ENCODE measurements at regions not wholly inside any gene's neighbourhood (a gene's known extent, or its start where the extent isn't known, plus 50 kb on each side); places are given as distances from the start of the nearest gene placed in this dataset.

DNA sequence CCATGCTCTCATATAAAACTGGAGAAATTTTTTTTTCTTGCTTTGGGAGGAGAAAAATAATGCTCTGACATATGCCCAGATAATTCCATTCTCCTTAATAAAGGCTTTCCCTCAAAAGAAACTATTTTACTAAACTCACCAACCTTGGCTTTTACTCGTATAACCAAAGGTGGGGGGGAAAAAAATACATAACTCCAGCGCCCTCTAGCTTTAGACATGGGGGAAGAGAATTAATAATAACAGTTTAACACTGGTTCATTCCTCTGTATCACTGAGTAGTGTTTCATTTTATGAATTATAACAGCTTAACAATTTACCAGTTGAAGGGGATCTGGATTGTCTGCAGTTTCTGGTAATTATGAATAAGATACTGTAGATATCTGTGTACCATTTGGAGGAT is 1226.1 kb downstream of the GRIK2 start:
- DNase-seq (ENCODE audit: low read depth), result no peak

DNA sequence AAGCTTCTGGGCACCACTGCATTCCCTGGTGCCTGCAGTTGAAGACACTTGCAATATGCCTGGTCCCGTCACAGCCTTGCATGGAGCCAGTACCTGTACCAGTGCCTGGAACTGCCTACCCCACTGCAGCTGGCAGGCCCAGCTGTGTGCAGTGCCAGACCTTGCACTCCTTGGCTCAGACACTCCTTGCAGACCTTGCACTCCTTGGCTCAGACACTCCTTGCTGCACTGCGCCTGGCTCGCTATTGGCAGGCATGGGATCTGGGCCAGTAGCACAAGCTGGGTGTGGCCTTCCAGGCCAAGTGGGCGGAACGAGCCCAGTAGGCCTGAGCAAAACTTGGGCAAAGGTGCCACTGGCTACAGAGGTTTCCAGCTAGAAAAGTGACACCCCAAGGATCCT is 1189.1 kb downstream of the GRIK2 start:
- no peak for DNase-seq (ENCODE audit: low read depth)

GRCh38 chr6:102581378-102582124 is 1188.0 kb downstream of the GRIK2 start:
- no peak for DNase-seq (ENCODE audit: low read depth)

DNA sequence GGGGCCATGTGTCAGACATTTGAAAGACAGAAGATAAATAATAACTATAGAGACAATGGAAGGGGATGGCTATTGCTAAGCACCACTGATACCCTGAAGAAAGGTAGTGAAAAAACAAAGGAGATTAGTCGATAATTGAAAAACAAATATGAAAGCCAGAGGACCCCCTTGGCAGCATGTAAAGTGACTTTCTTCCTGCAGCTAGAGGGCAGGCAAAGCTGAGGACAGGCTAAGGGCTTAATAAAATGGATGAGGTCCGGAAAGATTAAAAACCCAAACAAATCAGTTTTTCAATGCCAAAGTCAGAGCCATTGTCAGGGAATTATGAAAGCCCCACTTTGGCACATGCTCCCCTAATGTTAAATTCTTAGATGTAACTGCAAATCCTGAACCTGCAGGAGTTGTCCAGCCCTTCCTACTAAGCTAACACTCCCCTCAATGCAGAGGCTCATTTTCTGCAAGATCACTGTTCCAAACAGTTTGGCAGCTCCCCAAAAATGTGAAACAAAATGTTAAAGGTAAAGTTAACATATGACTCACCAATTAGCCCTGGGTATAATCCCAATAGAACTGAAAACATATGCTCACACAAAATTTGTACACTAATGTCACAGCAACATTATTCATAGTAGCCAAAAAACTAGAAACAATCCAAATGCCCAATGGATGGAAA is 1177.9 kb downstream of the GRIK2 start:
- DNase-seq (ENCODE audit: low read depth), result no peak

DNA sequence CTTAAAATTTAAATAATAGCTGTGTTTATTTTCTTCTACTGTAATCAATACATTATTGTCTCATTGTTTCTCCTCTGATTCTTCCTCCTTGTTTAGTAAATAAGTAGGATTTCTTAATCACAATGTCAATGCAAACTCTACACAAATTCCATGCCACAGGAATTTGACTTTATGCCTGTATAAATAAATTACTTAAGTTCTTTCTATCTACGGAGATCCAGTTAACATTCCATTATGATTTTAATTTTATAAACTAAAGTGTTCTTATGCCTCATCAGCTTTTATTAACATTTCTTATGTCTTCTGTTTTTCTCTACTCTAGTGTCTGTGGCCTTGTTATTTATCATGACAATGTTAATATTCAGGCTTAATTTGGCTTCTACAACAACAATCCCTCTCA is 1169.2 kb downstream of the GRIK2 start:
- DNase-seq (ENCODE audit: low read depth), result no peak

- no peak for DNase-seq (ENCODE audit: low read depth)
Measured at GRCh38 chr6:102553214-102553613, 1159.7 kb downstream of the GRIK2 start.

GRCh38 chr6:102549221-102549874 is 1155.8 kb downstream of the GRIK2 start:
- DNase-seq (ENCODE audit: low read depth), result no peak

GRCh38 chr6:102525336-102525735 is 1131.8 kb downstream of the GRIK2 start:
- no peak for DNase-seq (ENCODE audit: low read depth)

DNA sequence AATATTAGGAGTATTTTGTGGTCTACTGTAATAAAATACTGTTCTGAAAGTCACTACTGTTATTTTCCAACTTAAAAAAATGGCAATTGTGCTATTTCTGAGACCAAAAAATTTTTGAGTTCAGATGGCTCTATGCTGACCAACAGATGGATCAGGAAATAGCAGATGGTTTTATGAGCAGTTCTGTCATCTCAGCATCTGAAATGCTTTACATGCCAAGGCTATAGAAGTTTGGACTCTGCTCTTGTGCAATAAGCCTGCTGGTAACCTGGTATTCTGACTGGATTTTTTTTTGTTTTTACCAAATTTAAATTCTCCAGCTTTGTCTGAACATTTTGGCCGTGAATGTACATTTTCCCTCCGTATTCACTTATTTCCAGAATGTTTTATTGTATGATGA is 1127.5 kb downstream of the GRIK2 start:
- DNase-seq (ENCODE audit: low read depth), result no peak

- DNase-seq (ENCODE audit: low read depth), result no peak
Measured at GRCh38 chr6:102517506-102517905, 1124.0 kb downstream of the GRIK2 start.

DNA sequence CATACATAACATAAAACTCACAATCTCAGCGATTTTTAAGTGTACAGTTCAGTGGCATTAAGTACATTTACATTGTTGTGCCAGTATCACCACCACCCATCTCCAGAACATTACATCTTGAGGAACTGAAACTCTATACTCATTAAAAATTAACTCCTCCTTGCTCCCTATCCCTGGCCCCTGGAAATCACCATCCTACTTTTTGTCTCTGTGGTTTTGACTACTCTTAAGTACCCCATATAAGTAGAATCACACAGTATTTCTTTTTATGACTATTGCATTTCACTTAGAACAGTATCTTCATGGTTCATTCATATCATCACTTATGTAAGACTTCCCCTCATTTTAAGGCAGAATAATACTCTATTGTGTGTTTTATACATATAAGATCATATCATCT is 1108.1 kb downstream of the GRIK2 start:
- no peak for DNase-seq (ENCODE audit: low read depth)

- DNase-seq (ENCODE audit: low read depth), result no peak
Measured at GRCh38 chr6:102494808-102495207, 1101.3 kb downstream of the GRIK2 start.

- DNase-seq (ENCODE audit: low read depth), result no peak
Measured at GRCh38 chr6:102493485-102493884, 1100.0 kb downstream of the GRIK2 start.

GRCh38 chr6:102488729-102489128 is 1095.2 kb downstream of the GRIK2 start:
- no peak for DNase-seq (ENCODE audit: low read depth)

DNA sequence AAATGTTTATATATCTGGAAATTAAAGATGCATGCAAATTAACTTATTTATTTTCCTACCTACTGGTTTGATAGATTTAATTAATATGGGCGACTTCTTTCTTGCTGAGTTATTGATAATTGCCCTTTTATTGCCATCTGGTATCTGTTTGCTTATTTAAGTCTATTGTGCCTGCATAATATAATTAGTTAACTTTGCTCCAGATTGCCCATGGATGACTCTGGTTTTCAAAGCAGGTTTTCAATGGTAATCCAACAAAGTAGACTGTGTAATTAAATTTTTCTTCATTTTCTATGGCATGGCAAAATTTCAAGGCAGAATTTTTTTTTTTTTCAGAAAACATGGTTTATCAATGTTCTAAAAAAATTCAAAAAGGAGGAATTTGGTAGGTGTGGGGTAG is 1092.0 kb downstream of the GRIK2 start:
- DNase-seq (ENCODE audit: low read depth), result no peak

DNA sequence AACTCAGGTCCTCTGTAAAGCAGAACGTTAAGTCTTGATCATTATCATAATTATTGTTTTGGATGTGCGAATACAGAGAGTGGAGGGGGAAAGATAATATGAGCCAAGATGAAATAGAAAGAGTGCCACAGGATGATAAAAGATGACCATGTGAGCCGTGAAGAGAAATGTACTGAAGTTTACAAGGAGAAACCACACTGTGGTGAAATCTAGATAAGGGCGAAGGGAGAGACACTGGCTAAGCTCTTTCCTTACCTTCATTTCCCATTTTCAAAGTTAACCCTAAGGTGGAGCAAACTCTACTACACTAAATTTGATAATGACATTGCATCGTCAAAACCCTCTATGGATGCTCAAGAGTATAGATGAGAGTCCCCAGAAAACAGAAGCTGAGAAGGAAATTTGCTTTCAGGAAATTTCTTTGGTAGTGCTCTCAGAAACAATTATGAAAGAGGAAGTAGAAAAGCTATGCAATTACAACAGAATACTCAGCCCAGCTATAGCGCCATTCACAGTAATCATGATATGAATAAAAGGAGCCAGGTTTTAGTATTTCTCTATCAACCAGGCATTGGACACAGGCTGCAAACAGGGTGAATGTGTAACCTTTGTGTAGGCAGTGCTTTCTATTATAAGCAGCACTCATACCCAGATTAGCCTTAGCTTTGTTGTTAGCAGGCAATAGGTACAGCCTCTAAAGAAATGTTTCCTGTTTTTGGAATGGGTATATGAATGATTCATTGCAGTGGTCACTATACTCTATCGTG is 1080.7 kb downstream of the GRIK2 start:
- no peak for DNase-seq (ENCODE audit: low read depth)

- no peak for DNase-seq (ENCODE audit: low read depth)
Measured at GRCh38 chr6:102458990-102459389, 1065.5 kb downstream of the GRIK2 start.

GRCh38 chr6:102438171-102438570 is 1044.7 kb downstream of the GRIK2 start:
- DNase-seq (ENCODE audit: low read depth), result no peak

DNA sequence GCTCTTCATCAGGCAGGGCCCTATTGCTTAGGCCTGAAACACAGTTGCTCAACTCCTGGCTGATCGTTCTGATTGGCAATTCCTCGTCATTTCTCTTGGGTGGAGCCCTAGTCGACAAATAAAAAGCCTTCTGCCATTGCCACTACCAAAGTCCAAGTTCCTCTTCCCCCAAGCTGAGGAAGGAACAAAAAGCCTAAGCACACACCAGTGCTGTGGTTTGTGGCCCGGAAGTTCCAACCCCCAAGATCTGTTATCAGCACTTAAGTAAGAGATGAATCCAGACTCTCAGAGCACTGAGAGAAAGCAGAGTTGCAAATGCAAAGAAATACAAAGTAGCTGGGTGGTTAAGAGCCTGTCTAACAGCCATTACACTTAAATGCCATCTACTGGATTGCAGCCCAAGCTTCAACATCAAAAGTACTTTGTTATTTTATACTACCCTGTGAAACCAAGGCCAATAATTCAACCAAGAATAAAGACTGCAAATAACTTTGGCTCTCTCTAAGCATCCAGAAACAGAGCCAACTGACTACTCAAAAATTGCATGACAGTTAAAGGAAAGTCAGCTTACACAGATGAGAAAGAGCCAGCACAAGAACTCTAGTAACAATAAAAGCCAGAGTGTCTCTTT is 1024.0 kb downstream of the GRIK2 start:
- no peak for DNase-seq (ENCODE audit: low read depth)

- DNase-seq (ENCODE audit: low read depth), result no peak
Measured at GRCh38 chr6:102415891-102416290, 1022.4 kb downstream of the GRIK2 start.

GRCh38 chr6:102411796-102412195 is 1018.3 kb downstream of the GRIK2 start:
- DNase-seq (ENCODE audit: low read depth), result no peak

All from HS-27A (cell line).